Cardiac muscle cell (in vitro differentiated cells and primary cell): ENCODE measurements at regions not wholly inside any gene's neighbourhood (a gene's known extent, or its start where the extent isn't known, plus 50 kb on each side); places are given as distances from the start of the nearest gene placed in this dataset.

Source experiments
- DNase-seq, 2 donors: peaks; one replicate each; pipeline versions ENCODE4 v3.0.0 to v3.0.0-alpha.2; 2010 to 2017; ENCODE audit warnings: low read depth in 1 of 2, low spot score in 1 of 2
- H3K27ac ChIP-seq: fragments of 200-600 bp; sonication (generic); 2 replicates; pipeline ENCODE4 v1.5.1; 2016
- H3K27me3 ChIP-seq: fragments of 200-600 bp; sonication (generic); 2 replicates; pipeline ENCODE4 v1.6.0; 2016; ENCODE audit warnings: control low read depth
- H3K36me3 ChIP-seq: fragments of 200-600 bp; sonication (generic); 2 replicates; pipeline ENCODE4 v1.5.1; 2016; ENCODE audit warnings: control low read depth
- H3K4me1 ChIP-seq: fragments of 200-600 bp; sonication (generic); 2 replicates; pipeline ENCODE4 v1.8.1; 2017; ENCODE audit warnings: low read depth, mild to moderate bottlenecking, mixed run types
- H3K4me3 ChIP-seq: fragments of 200-600 bp; sonication (generic); 2 replicates; pipeline ENCODE4 v1.5.1; 2016; ENCODE audit warnings: mild to moderate bottlenecking
- H3K9me3 ChIP-seq: fragments of 200-600 bp; sonication (generic); 2 replicates; pipeline ENCODE4 v1.5.1; 2017; ENCODE audit warnings: low read depth, mild to moderate bottlenecking, control low read depth
- CTCF ChIP-seq: IDR thresholded peaks from 2 replicates; pipeline ENCODE4 v1.5.1; 2012; ENCODE audit warnings: low read depth, mild to moderate bottlenecking, low read length

GRCh38 chr2:66382091-66382490 lies 52.8 kb upstream of the MEIS1 start:
- Histone ChIP-seq H3K27me3 (no peaks in the 10 kb centered on the region), H3K27ac (no peak overlapping the region), H3K4me3 (no peak overlapping the region), H3K9me3 (no peaks in the 10 kb centered on the region), H3K4me1 (peaks cover 12% of the 10 kb centered on the region), H3K36me3 (no peaks in the 10 kb centered on the region)
- no peak for TF ChIP-seq CTCF
- DNase-seq, result no peak

GRCh38 chr2:66379473-66379872 lies 55.5 kb upstream of the MEIS1 start:
- Histone ChIP-seq H3K4me3 (no peak overlapping the region), H3K27me3 (no peaks in the 10 kb centered on the region), H3K4me1 (no peaks in the 10 kb centered on the region), H3K27ac (no peak overlapping the region), H3K36me3 (no peaks in the 10 kb centered on the region), H3K9me3 (no peaks in the 10 kb centered on the region)
- DNase-seq, result no peak
- TF ChIP-seq CTCF, result no peak

GRCh38 chr2:66377832-66378231 lies 57.1 kb upstream of the MEIS1 start:
- H3K9me3 ChIP-seq, result no peaks in the 10 kb centered on the region
- no peak for DNase-seq
- TF ChIP-seq CTCF, result no peak
- H3K36me3 ChIP-seq, result no peaks in the 10 kb centered on the region
- H3K27me3 ChIP-seq, result no peaks in the 10 kb centered on the region
- no peaks in the 10 kb centered on the region for H3K4me1 ChIP-seq
- no peak overlapping the region for H3K4me3 ChIP-seq
- H3K27ac ChIP-seq, result no peak overlapping the region

GRCh38 chr2:66370824-66371223 lies 64.1 kb upstream of the MEIS1 start:
- Histone ChIP-seq H3K27ac (no peak overlapping the region), H3K27me3 (no peaks in the 10 kb centered on the region), H3K9me3 (no peaks in the 10 kb centered on the region), H3K4me1 (no peaks in the 10 kb centered on the region), H3K4me3 (no peak overlapping the region), H3K36me3 (no peaks in the 10 kb centered on the region)
- no peak for TF ChIP-seq CTCF
- no peak for DNase-seq

- H3K4me1 ChIP-seq, result peaks cover 14% of the 10 kb centered on the region
- H3K4me3 ChIP-seq, result no peak overlapping the region
- H3K27ac ChIP-seq, result no peak overlapping the region
- DNase-seq, result no peak
- H3K9me3 ChIP-seq, result no peaks in the 10 kb centered on the region
- H3K36me3 ChIP-seq, result no peaks in the 10 kb centered on the region
- no peaks in the 10 kb centered on the region for H3K27me3 ChIP-seq
- TF ChIP-seq CTCF, result no peak
Observed at GRCh38 chr2:66366619-66367018, 68.3 kb upstream of the MEIS1 start.
